ENCODE measurements at regions not wholly inside any gene's neighbourhood (a gene's known extent, or its start where the extent isn't known, plus 50 kb on each side); places are given as distances from the start of the nearest gene placed in this dataset.

DNA sequence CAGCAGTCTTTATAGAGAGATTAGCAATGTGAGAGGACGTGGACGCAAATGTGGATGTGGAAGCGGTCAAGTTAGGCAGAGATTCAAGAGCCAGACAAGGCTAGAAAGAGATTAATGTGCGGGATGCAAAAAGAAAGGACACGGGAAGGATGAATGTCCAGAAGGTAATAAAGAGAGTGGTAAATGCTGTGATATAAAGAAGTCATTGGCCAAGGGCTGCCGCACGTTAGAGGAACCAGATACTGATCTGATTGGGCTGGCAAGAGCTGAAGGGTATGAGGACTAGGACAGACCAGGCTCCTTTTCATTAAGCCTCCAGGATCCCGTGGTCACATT is 59.5 kb downstream of the DHRS2 start:
- TF ChIP-seq, protein P1, sequence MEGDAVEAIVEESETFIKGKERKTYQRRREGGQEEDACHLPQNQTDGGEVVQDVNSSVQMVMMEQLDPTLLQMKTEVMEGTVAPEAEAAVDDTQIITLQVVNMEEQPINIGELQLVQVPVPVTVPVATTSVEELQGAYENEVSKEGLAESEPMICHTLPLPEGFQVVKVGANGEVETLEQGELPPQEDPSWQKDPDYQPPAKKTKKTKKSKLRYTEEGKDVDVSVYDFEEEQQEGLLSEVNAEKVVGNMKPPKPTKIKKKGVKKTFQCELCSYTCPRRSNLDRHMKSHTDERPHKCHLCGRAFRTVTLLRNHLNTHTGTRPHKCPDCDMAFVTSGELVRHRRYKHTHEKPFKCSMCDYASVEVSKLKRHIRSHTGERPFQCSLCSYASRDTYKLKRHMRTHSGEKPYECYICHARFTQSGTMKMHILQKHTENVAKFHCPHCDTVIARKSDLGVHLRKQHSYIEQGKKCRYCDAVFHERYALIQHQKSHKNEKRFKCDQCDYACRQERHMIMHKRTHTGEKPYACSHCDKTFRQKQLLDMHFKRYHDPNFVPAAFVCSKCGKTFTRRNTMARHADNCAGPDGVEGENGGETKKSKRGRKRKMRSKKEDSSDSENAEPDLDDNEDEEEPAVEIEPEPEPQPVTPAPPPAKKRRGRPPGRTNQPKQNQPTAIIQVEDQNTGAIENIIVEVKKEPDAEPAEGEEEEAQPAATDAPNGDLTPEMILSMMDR (conservative IDR thresholded peaks at IDR 0.05; ENCODE audit: low read depth, low read length), result no peak
- no peak for TF ChIP-seq EZH2 (IDR thresholded peaks at IDR 0.05; ENCODE audit: low read length, unreplicated experiment)

Data from PC-3 (cell line).